ENCODE measurements at regions not wholly inside any gene's neighbourhood (a gene's known extent, or its start where the extent isn't known, plus 50 kb on each side); places are given as distances from the start of the nearest gene placed in this dataset.

DNA sequence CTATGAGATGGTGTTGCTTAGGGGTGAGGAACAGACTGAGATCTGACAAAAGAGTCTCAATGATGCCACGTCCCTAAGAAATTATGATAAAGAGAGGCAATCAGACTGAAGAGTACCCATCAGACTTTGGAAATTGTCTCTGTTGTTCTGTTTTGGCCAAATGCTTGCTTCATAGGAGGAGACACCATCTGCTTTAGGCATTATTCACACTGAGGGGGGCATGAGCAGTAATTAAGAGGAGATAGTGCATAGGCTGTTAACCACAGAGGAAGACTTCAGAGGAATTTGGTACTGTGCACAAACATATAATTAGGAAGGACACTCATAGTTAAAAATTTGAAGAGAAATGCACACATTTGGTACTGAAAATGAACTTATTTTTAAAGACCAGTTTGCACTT lies 190.7 kb downstream of the FAM170A start:
- ATAC-seq (no peak), DNase-seq (ENCODE audit: low read depth in 1 of 2, low spot score in 1 of 2) (no peak), FAIRE-seq (no peak)
- no peak for TF ChIP-seq FOSL2 (IDR thresholded peaks at IDR 0.05)
- no peak for TF ChIP-seq FOSL2 (CRISPR knock-in tag; IDR thresholded peaks at IDR 0.05)
- TF ChIP-seq, protein P1, sequence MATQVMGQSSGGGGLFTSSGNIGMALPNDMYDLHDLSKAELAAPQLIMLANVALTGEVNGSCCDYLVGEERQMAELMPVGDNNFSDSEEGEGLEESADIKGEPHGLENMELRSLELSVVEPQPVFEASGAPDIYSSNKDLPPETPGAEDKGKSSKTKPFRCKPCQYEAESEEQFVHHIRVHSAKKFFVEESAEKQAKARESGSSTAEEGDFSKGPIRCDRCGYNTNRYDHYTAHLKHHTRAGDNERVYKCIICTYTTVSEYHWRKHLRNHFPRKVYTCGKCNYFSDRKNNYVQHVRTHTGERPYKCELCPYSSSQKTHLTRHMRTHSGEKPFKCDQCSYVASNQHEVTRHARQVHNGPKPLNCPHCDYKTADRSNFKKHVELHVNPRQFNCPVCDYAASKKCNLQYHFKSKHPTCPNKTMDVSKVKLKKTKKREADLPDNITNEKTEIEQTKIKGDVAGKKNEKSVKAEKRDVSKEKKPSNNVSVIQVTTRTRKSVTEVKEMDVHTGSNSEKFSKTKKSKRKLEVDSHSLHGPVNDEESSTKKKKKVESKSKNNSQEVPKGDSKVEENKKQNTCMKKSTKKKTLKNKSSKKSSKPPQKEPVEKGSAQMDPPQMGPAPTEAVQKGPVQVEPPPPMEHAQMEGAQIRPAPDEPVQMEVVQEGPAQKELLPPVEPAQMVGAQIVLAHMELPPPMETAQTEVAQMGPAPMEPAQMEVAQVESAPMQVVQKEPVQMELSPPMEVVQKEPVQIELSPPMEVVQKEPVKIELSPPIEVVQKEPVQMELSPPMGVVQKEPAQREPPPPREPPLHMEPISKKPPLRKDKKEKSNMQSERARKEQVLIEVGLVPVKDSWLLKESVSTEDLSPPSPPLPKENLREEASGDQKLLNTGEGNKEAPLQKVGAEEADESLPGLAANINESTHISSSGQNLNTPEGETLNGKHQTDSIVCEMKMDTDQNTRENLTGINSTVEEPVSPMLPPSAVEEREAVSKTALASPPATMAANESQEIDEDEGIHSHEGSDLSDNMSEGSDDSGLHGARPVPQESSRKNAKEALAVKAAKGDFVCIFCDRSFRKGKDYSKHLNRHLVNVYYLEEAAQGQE (IDR thresholded peaks at IDR 0.05): no peak
- TF ChIP-seq, protein P2, sequence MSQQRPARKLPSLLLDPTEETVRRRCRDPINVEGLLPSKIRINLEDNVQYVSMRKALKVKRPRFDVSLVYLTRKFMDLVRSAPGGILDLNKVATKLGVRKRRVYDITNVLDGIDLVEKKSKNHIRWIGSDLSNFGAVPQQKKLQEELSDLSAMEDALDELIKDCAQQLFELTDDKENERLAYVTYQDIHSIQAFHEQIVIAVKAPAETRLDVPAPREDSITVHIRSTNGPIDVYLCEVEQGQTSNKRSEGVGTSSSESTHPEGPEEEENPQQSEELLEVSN (IDR thresholded peaks at IDR 0.05; ENCODE audit: borderline replicate concordance, low read depth): no peak
- TF ChIP-seq KDM5A (IDR thresholded peaks at IDR 0.05): no peak
- ChIA-PET POLR2A (no interaction called here), CTCF (no interaction called here)
- Histone ChIP-seq H3K9me3 (no peaks in the 10 kb centered on the region), H3K4me2 (no peak overlapping the region), H3K4me1 (no peaks in the 10 kb centered on the region), H3K27ac (no peak overlapping the region), H3K4me3 (no peak overlapping the region)
- 4% methylated on average over 1 of the region's 1 CpG for WGBS (ENCODE audit: missing lambda C conversion rate)

DNA sequence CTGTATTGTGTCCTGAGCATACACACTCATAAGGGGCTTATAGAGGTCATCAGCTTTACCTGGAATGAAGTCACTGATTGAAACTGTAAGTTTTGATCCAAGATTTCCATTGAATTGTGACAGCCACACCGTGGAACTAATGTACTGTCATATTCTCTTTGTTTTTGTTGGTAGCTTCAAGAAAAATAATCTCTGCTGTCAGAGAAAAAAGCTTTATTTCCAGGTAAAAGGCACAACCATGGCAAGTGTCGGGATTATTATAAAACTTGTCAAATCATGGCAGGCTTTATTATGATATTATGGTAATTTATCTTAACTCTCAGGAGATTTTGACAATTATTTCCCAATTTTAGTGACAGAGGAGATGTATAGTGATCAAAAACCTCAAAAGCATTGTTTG lies 191.2 kb downstream of the FAM170A start:
- no peak overlapping the region for H3K27ac ChIP-seq
- no peak for FAIRE-seq
- POLR2A ChIA-PET: no interaction called here
- H3K9me3 ChIP-seq: no peaks in the 10 kb centered on the region
- no peak for TF ChIP-seq CHD4 (IDR thresholded peaks at IDR 0.05; ENCODE audit: borderline replicate concordance)
- TF ChIP-seq JUN (IDR thresholded peaks at IDR 0.05): no peak
- TF ChIP-seq EHF (CRISPR knock-in tag; IDR thresholded peaks at IDR 0.05): no peak
- TF ChIP-seq CEBPB (IDR thresholded peaks at IDR 0.05): no peak
- no peak for TF ChIP-seq BHLHE40 (IDR thresholded peaks at IDR 0.05; ENCODE audit: low read depth, low read length)
- TF ChIP-seq ESRRA (IDR thresholded peaks at IDR 0.05; ENCODE audit: borderline replicate concordance, low read length): no peak
- TF ChIP-seq, protein P3, sequence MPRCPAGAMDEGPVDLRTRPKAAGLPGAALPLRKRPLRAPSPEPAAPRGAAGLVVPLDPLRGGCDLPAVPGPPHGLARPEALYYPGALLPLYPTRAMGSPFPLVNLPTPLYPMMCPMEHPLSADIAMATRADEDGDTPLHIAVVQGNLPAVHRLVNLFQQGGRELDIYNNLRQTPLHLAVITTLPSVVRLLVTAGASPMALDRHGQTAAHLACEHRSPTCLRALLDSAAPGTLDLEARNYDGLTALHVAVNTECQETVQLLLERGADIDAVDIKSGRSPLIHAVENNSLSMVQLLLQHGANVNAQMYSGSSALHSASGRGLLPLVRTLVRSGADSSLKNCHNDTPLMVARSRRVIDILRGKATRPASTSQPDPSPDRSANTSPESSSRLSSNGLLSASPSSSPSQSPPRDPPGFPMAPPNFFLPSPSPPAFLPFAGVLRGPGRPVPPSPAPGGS (IDR thresholded peaks at IDR 0.05): no peak
- no peak for TF ChIP-seq RAD21 (conservative IDR thresholded peaks at IDR 0.05 in 1 of 2, IDR thresholded peaks at IDR 0.05 in 1 of 2)
- no peak for TF ChIP-seq EP300 (IDR thresholded peaks at IDR 0.05)
- TF ChIP-seq TFCP2L1 (CRISPR knock-in tag; IDR thresholded peaks at IDR 0.05): no peak
- no peak for TF ChIP-seq NFE2L2 (conservative IDR thresholded peaks at IDR 0.05; ENCODE audit: low read length)
- TF ChIP-seq NPAS2 (CRISPR knock-in tag; IDR thresholded peaks at IDR 0.05; ENCODE audit: borderline replicate concordance): no peak
- TF ChIP-seq HOXB5 (CRISPR knock-in tag; IDR thresholded peaks at IDR 0.05): no peak
- TF ChIP-seq FOXS1 (CRISPR knock-in tag; IDR thresholded peaks at IDR 0.05): no peak
- no peak for TF ChIP-seq GATA3 (IDR thresholded peaks at IDR 0.05; ENCODE audit: borderline replicate concordance)
- no peak for TF ChIP-seq TP53 (CRISPR knock-in tag; IDR thresholded peaks at IDR 0.05)
- TF ChIP-seq, protein P4, sequence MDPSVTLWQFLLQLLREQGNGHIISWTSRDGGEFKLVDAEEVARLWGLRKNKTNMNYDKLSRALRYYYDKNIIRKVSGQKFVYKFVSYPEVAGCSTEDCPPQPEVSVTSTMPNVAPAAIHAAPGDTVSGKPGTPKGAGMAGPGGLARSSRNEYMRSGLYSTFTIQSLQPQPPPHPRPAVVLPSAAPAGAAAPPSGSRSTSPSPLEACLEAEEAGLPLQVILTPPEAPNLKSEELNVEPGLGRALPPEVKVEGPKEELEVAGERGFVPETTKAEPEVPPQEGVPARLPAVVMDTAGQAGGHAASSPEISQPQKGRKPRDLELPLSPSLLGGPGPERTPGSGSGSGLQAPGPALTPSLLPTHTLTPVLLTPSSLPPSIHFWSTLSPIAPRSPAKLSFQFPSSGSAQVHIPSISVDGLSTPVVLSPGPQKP (IDR thresholded peaks at IDR 0.05; ENCODE audit: low read depth, low read length): no peak
- no peak for TF ChIP-seq CBX8 (IDR thresholded peaks at IDR 0.05)
- TF ChIP-seq FOSL2 (IDR thresholded peaks at IDR 0.05): no peak
- TF ChIP-seq FOSL2 (CRISPR knock-in tag; IDR thresholded peaks at IDR 0.05): no peak
- DNase-seq (ENCODE audit: low read depth in 1 of 2, low spot score in 1 of 2): no peak
- no peaks in the 10 kb centered on the region for H3K4me1 ChIP-seq
- no peak for ATAC-seq
- 1% methylated on average over 2 of the region's 2 CpGs for WGBS (ENCODE audit: missing lambda C conversion rate)
- no peak overlapping the region for H3K4me3 ChIP-seq
- no peak overlapping the region for H3K4me2 ChIP-seq
- CTCF ChIA-PET: no interaction called here

All from A549 (cell line).